GM23338 (cell line): ENCODE measurements at regions not wholly inside any gene's neighbourhood (a gene's known extent, or its start where the extent isn't known, plus 50 kb on each side); places are given as distances from the start of the nearest gene placed in this dataset.
A peak's percentile ranks its signal among the peaks of the same experiment; 100 is the strongest.

Source experiments
- ATAC-seq: fragments of 200-7000 bp; cut with Tn5 transposase; 3 replicates; pipeline ENCODE4 v1.9.1; 2020
- DNase-seq: peaks from one replicate; pipeline ENCODE4 v3.0.0-alpha.2; 2015; ENCODE audit warnings: low spot score
- H2AFZ ChIP-seq: fragments of 200-600 bp; sonication (generic); 2 replicates; pipeline ENCODE4 v1.8.0; 2016; ENCODE audit warnings: antibody characterized with exemption, mild to moderate bottlenecking, moderate library complexity
- H3F3A ChIP-seq: fragments of 200-600 bp; sonication (generic); replicated peaks from 2 replicates; pipeline ENCODE4 v1.8.0; 2017; ENCODE audit warnings: antibody characterized with exemption, mixed run types, low read depth
- H3K27ac ChIP-seq: fragments of 200-600 bp; sonication (generic); 2 replicates; pipeline ENCODE4 v1.6.1; 2016; ENCODE audit warnings: low read depth
- H3K27me3 ChIP-seq: fragments of 200-600 bp; sonication (generic); 2 replicates; pipeline ENCODE4 v1.8.0; 2016; ENCODE audit warnings: mild to moderate bottlenecking, mixed run types, moderate library complexity; ENCODE audit not compliant: insufficient read depth
- H3K36me3 ChIP-seq: fragments of 200-600 bp; sonication (generic); 2 replicates; pipeline ENCODE4 v1.8.0; 2016; ENCODE audit warnings: mild to moderate bottlenecking; ENCODE audit not compliant: insufficient read depth
- H3K4me1 ChIP-seq: fragments of 200-600 bp; sonication (generic); 2 replicates; pipeline ENCODE4 v1.8.0; 2016; ENCODE audit warnings: mild to moderate bottlenecking, moderate library complexity; ENCODE audit not compliant: insufficient read depth
- H3K4me2 ChIP-seq: fragments of 200-600 bp; sonication (generic); 2 replicates; pipeline ENCODE4 v1.7.1; 2017; ENCODE audit warnings: mixed run types
- H3K4me3 ChIP-seq: fragments of 200-600 bp; sonication (generic); 2 replicates; pipeline ENCODE4 v1.6.1; 2016; ENCODE audit warnings: mixed run types
- H3K79me2 ChIP-seq: fragments of 200-600 bp; sonication (generic); replicated peaks from 2 replicates; pipeline ENCODE4 v1.8.0; 2017; ENCODE audit warnings: mild to moderate bottlenecking; ENCODE audit not compliant: insufficient read depth
- H3K9me2 ChIP-seq: fragments of 200-600 bp; sonication (generic); 2 replicates; pipeline ENCODE4 v1.8.0; 2017; ENCODE audit not compliant: insufficient read depth
- H4K20me1 ChIP-seq: fragments of 200-600 bp; sonication (generic); replicated peaks from 2 replicates; pipeline ENCODE4 v1.8.0; 2017; ENCODE audit warnings: mild to moderate bottlenecking; ENCODE audit not compliant: insufficient read depth
- H3K27ac Mint-ChIP-seq: 2 replicates; pipeline ENCODE4 v1.8.0; 2020; ENCODE audit warnings: inconsistent platforms, mild to moderate bottlenecking, moderate library complexity, mixed read lengths
- H3K27me3 Mint-ChIP-seq: 3 replicates; pipeline ENCODE4 v1.8.0; 2022; ENCODE audit warnings: low read depth, mild to moderate bottlenecking, moderate library complexity, mixed read lengths, inconsistent platforms; ENCODE audit not compliant: insufficient read depth, poor library complexity
- H3K36me3 Mint-ChIP-seq: 3 replicates; pipeline ENCODE4 v1.8.0; 2021; ENCODE audit warnings: low read depth, mild to moderate bottlenecking, inconsistent platforms, moderate library complexity, mixed read lengths
- H3K4me1 Mint-ChIP-seq: 3 replicates; pipeline ENCODE4 v1.8.0; 2020; ENCODE audit warnings: mild to moderate bottlenecking, inconsistent platforms, mixed read lengths
- H3K4me3 Mint-ChIP-seq: 3 replicates; pipeline ENCODE4 v1.8.0; 2021; ENCODE audit warnings: moderate library complexity, mild to moderate bottlenecking, inconsistent platforms, mixed read lengths
- H3K9me3 Mint-ChIP-seq: 3 replicates; pipeline ENCODE4 v1.8.0; 2020; ENCODE audit warnings: moderate library complexity, mild to moderate bottlenecking, inconsistent platforms, mixed read lengths
- EZH2 ChIP-seq: fragments of 200-600 bp; sonication (generic); IDR thresholded peaks from one replicate; pipeline ENCODE4 v1.8.0; 2017; ENCODE audit warnings: antibody characterized with exemption, mild to moderate bottlenecking, low read depth; ENCODE audit not compliant: unreplicated experiment
- EZH2phosphoT487 ChIP-seq: fragments of 200-600 bp; sonication (generic); IDR thresholded peaks from one replicate; pipeline ENCODE4 v1.8.1; 2018; ENCODE audit warnings: antibody characterized with exemption; ENCODE audit not compliant: unreplicated experiment
- NANOG ChIP-seq: IDR thresholded peaks from 2 replicates; pipeline ENCODE4 v1.6.1; 2016; ENCODE audit warnings: antibody characterized with exemption, borderline replicate concordance
- POLR2AphosphoS5 ChIP-seq: IDR thresholded peaks from 2 replicates; pipeline ENCODE4 v1.6.1; 2016; ENCODE audit warnings: antibody characterized with exemption, low read depth
- STAT1 ChIP-seq: IDR thresholded peaks from one replicate; pipeline ENCODE4 v1.6.1; 2016; ENCODE audit warnings: antibody characterized with exemption; ENCODE audit not compliant: unreplicated experiment
- ZNF114 ChIP-seq: fragments of 250-450 bp; sonication (Bioruptor Pico); IDR thresholded peaks from 2 replicates; pipeline ENCODE4 v1.5.0; 2020; ENCODE audit warnings: mild to moderate bottlenecking, moderate library complexity
- TF ChIP-seq, protein P1 (sequence below), 2 experiments: fragments of 200-600 bp in 1 of 2; sonication (generic) in 1 of 2; conservative IDR thresholded peaks; 2 replicates each; pipeline versions ENCODE4 v1.5.1 to v1.6.1; 2016 to 2017; ENCODE audit warnings: antibody characterized with exemption in 2 of 2, low read depth in 2 of 2, mild to moderate bottlenecking in 2 of 2, moderate library complexity in 1 of 2
- TF ChIP-seq, protein P2 (sequence below): IDR thresholded peaks from one replicate; pipeline ENCODE4 v1.6.1; 2018; ENCODE audit warnings: antibody characterized with exemption; ENCODE audit not compliant: unreplicated experiment
- TF ChIP-seq, protein P3 (sequence below): fragments of 250-450 bp; sonication (Bioruptor Pico); IDR thresholded peaks from 2 replicates; pipeline ENCODE4 v1.5.0; 2020; ENCODE audit warnings: mild to moderate bottlenecking, moderate library complexity

DNA sequence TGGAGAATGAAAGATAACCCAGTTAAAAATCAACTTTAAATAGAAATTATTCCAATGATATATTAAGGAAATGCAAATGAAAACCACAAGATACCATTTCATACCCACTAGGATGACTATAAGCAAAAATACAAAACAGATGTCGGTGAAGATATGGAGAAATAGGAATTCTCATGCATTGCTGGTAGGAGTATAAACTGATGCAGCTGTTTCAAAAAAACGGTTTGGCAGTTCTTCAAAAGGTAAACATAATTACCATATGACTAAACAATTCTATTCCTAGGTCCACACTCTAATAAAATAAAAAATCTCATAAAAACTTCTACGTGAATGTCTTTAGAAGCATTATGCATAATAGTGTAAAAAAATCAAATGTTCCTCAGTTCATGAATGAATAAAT, 763.3 kb upstream of the BRINP3 start (continued):
- TF ChIP-seq, protein P1, sequence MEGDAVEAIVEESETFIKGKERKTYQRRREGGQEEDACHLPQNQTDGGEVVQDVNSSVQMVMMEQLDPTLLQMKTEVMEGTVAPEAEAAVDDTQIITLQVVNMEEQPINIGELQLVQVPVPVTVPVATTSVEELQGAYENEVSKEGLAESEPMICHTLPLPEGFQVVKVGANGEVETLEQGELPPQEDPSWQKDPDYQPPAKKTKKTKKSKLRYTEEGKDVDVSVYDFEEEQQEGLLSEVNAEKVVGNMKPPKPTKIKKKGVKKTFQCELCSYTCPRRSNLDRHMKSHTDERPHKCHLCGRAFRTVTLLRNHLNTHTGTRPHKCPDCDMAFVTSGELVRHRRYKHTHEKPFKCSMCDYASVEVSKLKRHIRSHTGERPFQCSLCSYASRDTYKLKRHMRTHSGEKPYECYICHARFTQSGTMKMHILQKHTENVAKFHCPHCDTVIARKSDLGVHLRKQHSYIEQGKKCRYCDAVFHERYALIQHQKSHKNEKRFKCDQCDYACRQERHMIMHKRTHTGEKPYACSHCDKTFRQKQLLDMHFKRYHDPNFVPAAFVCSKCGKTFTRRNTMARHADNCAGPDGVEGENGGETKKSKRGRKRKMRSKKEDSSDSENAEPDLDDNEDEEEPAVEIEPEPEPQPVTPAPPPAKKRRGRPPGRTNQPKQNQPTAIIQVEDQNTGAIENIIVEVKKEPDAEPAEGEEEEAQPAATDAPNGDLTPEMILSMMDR (conservative IDR thresholded peaks at IDR 0.05; ENCODE audit: low read depth in 2 of 2), result no peak
- TF ChIP-seq EZH2, result no peak
- TF ChIP-seq, protein P2, sequence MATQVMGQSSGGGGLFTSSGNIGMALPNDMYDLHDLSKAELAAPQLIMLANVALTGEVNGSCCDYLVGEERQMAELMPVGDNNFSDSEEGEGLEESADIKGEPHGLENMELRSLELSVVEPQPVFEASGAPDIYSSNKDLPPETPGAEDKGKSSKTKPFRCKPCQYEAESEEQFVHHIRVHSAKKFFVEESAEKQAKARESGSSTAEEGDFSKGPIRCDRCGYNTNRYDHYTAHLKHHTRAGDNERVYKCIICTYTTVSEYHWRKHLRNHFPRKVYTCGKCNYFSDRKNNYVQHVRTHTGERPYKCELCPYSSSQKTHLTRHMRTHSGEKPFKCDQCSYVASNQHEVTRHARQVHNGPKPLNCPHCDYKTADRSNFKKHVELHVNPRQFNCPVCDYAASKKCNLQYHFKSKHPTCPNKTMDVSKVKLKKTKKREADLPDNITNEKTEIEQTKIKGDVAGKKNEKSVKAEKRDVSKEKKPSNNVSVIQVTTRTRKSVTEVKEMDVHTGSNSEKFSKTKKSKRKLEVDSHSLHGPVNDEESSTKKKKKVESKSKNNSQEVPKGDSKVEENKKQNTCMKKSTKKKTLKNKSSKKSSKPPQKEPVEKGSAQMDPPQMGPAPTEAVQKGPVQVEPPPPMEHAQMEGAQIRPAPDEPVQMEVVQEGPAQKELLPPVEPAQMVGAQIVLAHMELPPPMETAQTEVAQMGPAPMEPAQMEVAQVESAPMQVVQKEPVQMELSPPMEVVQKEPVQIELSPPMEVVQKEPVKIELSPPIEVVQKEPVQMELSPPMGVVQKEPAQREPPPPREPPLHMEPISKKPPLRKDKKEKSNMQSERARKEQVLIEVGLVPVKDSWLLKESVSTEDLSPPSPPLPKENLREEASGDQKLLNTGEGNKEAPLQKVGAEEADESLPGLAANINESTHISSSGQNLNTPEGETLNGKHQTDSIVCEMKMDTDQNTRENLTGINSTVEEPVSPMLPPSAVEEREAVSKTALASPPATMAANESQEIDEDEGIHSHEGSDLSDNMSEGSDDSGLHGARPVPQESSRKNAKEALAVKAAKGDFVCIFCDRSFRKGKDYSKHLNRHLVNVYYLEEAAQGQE, result no peak
- no peak for TF ChIP-seq STAT1
- TF ChIP-seq POLR2AphosphoS5, result no peak
- TF ChIP-seq EZH2phosphoT487, result no peak

DNA sequence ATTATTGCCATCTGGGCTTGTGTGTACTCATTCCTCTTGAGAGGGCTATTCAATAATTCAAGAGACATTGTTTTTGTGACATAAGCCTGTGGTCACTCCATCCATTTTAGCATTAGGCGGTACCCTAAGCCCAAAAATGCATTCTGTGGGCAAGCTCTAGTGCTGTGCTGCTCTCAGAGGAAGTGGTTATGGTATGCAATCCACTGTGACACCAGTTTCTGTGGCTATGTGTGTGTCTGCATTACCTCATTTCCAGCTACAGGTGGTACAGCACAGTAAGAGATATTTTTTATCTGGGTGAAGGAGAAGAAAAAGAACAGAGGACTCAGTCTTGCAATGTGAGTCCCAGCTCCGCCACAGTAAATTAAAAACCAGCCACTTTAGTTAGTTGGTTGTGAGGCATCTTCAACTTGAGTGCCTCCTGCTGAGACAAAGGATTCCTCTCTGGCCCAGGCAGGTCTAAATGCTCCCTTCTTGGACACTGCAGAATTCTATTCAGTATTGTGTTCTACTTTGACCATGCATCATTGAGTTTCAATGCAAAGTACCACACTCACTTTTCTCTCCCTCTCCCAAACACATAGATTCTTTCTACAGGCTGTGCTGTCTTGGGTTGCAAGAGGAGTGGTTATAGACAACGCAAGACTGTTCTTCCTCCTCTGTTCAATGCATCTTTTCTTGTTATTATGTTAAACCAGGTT, 777.8 kb upstream of the BRINP3 start:
- no peaks in the 10 kb centered on the region for H3K36me3 Mint-ChIP-seq
- Histone ChIP-seq H4K20me1 (no peaks in the 10 kb centered on the region), H3K4me1 (no peaks in the 10 kb centered on the region), H3K4me2 (no peak overlapping the region), H3K36me3 (no peaks in the 10 kb centered on the region), H3F3A (no peaks in the 10 kb centered on the region), H2AFZ (no peak overlapping the region), H3K27me3 (no peaks in the 10 kb centered on the region), H3K79me2 (no peaks in the 10 kb centered on the region), H3K9me2 (no peaks in the 10 kb centered on the region), H3K4me3 (no peak overlapping the region), H3K27ac (no peak overlapping the region)
- TF ChIP-seq NANOG (no peak), EZH2phosphoT487 (no peak), ZNF114 (CRISPR knock-in tag) (no peak)
- TF ChIP-seq, protein P3, sequence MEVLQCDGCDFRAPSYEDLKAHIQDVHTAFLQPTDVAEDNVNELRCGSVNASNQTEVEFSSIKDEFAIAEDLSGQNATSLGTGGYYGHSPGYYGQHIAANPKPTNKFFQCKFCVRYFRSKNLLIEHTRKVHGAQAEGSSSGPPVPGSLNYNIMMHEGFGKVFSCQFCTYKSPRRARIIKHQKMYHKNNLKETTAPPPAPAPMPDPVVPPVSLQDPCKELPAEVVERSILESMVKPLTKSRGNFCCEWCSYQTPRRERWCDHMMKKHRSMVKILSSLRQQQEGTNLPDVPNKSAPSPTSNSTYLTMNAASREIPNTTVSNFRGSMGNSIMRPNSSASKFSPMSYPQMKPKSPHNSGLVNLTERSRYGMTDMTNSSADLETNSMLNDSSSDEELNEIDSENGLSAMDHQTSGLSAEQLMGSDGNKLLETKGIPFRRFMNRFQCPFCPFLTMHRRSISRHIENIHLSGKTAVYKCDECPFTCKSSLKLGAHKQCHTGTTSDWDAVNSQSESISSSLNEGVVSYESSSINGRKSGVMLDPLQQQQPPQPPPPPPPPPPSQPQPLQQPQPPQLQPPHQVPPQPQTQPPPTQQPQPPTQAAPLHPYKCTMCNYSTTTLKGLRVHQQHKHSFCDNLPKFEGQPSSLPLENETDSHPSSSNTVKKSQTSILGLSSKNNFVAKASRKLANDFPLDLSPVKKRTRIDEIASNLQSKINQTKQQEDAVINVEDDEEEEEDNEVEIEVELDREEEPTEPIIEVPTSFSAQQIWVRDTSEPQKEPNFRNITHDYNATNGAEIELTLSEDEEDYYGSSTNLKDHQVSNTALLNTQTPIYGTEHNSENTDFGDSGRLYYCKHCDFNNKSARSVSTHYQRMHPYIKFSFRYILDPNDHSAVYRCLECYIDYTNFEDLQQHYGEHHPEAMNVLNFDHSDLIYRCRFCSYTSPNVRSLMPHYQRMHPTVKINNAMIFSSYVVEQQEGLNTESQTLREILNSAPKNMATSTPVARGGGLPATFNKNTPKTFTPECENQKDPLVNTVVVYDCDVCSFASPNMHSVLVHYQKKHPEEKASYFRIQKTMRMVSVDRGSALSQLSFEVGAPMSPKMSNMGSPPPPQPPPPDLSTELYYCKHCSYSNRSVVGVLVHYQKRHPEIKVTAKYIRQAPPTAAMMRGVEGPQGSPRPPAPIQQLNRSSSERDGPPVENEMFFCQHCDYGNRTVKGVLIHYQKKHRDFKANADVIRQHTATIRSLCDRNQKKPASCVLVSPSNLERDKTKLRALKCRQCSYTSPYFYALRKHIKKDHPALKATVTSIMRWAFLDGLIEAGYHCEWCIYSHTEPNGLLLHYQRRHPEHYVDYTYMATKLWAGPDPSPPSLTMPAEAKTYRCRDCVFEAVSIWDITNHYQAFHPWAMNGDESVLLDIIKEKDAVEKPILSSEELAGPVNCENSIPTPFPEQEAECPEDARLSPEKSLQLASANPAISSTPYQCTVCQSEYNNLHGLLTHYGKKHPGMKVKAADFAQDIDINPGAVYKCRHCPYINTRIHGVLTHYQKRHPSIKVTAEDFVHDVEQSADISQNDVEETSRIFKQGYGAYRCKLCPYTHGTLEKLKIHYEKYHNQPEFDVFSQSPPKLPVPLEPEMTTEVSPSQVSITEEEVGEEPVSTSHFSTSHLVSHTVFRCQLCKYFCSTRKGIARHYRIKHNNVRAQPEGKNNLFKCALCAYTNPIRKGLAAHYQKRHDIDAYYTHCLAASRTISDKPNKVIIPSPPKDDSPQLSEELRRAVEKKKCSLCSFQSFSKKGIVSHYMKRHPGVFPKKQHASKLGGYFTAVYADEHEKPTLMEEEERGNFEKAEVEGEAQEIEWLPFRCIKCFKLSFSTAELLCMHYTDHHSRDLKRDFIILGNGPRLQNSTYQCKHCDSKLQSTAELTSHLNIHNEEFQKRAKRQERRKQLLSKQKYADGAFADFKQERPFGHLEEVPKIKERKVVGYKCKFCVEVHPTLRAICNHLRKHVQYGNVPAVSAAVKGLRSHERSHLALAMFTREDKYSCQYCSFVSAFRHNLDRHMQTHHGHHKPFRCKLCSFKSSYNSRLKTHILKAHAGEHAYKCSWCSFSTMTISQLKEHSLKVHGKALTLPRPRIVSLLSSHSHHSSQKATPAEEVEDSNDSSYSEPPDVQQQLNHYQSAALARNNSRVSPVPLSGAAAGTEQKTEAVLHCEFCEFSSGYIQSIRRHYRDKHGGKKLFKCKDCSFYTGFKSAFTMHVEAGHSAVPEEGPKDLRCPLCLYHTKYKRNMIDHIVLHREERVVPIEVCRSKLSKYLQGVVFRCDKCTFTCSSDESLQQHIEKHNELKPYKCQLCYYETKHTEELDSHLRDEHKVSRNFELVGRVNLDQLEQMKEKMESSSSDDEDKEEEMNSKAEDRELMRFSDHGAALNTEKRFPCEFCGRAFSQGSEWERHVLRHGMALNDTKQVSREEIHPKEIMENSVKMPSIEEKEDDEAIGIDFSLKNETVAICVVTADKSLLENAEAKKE (CRISPR knock-in tag), result no peak
- DNase-seq (peak; percentile 5), ATAC-seq (no peak)
- no peak overlapping the region for H3K4me3 Mint-ChIP-seq
- H3K4me1 Mint-ChIP-seq, result no peaks in the 10 kb centered on the region
- no peaks in the 10 kb centered on the region for H3K9me3 Mint-ChIP-seq
- H3K27me3 Mint-ChIP-seq, result no peaks in the 10 kb centered on the region
- no peak overlapping the region for H3K27ac Mint-ChIP-seq
